HL-60 (cell line): ENCODE measurements at regions not wholly inside any gene's neighbourhood (a gene's known extent, or its start where the extent isn't known, plus 50 kb on each side); places are given as distances from the start of the nearest gene placed in this dataset.

Experiments used
- POLR2AphosphoS5 ChIP-seq: IDR thresholded peaks from 2 replicates; pipeline ENCODE4 v1.6.1; 2012; ENCODE audit warnings: low read depth
- REST ChIP-seq: IDR thresholded peaks from 2 replicates; pipeline ENCODE4 v1.6.1; 2012; ENCODE audit warnings: low read depth; ENCODE audit not compliant: insufficient replicate concordance

- TF ChIP-seq POLR2AphosphoS5 (no peak), REST (no peak)
Observed at GRCh38 chr12:89059056-89059455, 293.2 kb downstream of the DUSP6 start.
